ENCODE measurements at regions not wholly inside any gene's neighbourhood (a gene's known extent, or its start where the extent isn't known, plus 50 kb on each side); places are given as distances from the start of the nearest gene placed in this dataset.
"Not testable (repeated sequence)": the region's sequence is repeated elsewhere in the genome, so short reads cannot be mapped to it uniquely, and the experiment has no call there.

DNA sequence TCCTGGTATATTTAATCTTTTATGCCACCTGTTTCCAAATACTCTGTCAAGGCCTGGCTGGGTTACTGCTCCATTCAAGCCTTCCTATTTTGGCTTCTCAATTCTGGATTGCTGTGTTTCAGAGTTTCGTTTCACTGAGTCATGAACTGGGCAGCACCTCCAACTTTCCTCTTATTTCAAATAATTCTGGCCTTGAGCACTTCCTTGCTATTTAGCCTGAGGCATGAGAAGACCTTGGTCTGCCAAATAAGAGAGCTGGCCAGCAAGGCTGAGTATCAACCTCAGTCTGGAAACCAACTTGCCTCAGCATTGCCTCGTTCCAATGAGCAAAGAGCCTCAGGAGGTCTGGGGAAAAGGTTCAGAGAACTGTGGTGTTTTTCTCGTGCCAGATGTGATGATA, 66.6 kb downstream of the TNFAIP3 start:
- no peak for DNase-seq

DNA sequence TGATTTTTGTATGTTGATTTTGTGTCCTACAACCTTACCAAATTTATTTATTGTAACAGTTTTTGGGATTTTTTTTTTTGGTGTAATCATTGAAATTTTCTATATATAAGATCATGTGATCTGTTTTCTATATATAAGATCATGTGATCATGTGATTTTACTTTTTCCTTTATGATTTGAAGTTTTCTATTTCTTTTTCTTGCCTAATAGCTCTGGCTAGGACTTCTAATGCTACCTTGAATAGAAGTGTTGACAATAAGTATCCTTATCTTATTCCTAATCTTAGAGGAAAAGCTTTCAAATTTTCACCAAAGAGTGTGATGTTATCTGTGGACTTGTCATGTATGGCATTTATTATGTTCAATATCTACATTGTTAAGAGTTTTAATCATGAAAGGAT, 69.7 kb downstream of the TNFAIP3 start:
- no peak for DNase-seq

DNA sequence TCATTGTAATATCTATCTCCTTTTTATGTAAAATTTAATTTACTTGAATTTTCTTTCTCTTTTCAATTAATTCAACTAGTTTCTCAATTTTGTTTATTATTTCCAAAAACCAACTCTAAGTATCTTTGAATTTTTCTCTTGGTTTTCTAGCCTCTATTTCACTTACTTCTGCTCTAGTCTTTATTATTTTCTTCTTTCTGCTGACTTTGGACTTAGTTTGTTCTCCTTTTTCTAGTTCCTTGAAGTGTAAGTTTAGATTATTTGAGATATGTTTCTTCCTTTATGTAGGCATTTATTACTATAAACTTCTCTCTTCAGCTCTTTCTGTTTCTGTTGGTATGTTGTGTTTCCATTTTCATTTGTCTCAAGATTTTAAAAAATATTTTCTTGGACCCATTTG, 70.8 kb downstream of the TNFAIP3 start:
- no peak for DNase-seq

DNA sequence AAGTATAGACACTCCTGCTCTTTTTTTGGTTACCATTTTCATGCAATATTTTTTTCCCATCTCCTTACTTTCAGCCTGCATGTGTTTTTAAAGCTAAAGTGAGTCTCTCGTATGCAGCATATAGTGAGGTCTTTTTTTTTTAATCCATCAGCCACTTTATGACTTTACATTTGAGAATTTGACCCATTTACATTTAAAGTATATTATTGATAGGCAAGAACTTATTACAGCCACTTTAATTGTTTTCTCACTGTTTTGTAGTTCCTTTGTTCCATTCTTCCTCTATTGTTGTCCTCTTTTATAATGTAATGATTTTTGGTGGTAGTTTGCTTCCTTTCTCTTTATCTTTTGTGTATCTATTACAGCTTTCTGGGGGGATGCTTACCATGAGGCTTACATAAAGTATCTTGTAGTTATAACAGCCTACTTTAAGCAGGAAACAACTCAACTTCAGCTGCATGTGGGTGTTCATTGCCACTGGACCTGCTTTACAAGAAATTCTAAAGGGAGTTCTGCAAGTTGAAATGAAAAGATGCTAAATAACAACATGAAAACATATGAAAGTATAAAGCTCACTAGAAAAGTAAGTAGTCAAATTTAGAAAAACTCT, 71.8 kb downstream of the TNFAIP3 start:
- no peak for DNase-seq

DNA sequence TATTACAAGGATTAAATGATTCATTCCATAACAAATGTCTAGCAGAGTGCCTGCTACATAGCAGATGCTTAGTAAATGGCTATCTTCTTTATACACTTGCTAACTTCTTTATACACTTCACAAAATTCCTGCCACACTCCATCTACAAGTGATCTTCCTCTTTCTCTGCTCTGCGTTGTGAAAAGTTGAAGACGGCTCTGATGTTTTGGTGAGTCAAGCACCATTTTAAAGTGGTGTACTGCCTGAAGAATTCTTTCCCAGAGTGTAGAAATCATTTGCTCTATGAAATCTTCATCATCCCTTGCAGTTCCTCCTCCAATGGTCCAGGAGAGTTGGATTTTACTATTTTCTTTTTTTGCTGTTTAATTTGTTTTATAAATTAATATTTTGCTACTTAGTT, 74.9 kb downstream of the TNFAIP3 start:
- no peak for DNase-seq

DNA sequence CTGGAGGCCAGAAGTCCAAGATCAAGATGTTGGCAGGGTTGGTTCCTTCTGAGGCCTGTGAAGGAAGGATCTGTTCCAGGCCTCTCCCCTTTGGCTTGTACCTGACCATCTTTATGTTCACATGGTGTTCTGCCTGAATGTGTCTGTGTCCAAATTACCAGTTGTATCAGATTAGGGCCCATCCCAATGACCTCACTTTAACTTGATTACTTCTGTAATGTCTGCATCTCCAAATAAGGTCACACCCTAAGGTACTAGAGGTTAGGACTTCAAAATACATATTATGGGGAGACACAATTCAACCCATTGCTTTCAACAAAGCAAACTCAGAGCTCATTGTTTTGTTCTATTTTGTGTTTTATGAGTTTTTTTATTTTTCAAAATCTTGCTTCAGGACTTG, 75.7 kb downstream of the TNFAIP3 start:
- no peak for DNase-seq

DNA sequence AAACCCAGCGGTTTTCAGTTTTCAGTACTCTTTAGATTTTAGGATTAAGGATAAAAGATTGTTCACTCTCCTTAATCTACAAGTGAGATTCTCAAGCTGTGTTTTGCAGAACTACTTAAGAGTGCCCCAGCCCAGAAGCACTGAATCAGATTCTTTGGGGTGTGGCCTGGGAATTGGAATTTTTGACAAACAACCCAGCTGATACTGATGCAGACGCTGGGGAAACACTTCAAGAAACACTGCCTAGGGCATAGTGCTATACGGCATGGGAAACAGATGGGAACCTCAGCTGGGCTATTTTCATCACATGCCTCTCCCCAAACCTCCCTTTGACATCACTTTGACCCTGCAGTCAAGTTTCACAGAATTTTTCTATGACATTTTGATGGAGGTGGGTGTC, 77.3 kb downstream of the TNFAIP3 start:
- DNase-seq, result not testable (repeated sequence)

DNA sequence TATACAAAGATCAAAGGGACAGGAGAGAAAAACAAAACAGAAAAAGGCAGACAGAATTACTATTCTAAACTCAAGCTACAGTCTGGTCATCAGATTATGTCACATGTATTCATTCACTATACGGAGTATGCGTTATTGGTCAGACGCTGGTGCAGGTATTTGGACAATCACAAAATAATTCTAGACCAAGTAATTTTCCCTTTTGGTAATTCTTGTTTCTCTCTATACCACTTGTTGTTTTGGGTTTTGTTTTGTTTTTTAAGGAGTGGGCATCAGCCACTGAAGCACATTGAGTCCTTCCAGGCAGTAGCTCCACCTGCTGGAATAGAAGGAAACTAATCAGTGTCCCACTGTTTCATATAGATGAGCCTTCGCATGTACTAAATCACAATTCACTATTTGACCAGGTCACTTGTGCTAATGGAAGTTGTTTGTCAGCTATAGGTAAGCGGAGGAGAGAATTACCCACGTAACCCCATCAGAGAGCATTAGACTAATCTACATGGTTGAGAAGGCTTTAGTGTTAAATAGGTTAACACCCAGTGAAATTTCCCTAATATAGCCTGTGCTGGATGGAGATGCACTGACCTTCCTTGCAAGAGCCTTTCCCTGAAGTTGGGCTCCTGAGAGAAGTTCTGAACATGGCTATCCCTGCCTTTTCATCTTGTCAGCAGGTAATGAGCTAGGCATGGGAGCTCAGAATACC, 77.9 kb downstream of the TNFAIP3 start:
- peak; percentile 63 for DNase-seq

DNA sequence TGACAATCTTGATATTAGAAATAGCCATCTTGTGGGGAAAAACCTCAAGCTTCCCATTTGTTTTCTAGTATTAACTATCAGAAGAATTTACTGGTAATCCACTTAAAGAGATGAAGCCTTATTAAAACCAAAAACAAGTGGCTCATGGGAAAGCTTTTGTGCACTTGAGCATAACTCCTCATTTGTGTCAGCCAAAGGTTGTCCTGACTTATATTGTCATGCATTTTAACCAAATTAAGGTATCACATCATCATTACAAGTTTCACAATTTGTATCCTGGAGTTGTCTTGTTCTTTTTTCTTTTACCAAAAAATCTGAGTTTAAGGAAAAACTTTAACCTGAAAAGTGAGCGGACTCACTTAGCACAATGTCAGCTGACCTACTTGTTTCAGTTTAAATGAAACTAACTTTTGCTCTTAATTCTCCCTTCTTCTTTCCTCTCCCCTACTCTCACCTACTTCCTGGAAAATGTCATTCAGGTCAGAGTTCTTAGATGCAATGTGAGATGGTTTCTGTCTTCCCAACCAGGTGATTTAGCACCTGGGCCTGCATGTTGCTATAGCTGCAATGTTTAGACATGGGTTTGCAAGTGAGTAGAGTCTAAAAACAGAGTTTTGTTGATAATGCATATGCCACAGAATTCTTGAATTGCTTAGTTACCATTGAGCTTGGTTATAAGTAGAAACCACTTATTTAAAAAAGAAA, 82.8 kb downstream of the TNFAIP3 start:
- DNase-seq, result peak; percentile 24

DNA sequence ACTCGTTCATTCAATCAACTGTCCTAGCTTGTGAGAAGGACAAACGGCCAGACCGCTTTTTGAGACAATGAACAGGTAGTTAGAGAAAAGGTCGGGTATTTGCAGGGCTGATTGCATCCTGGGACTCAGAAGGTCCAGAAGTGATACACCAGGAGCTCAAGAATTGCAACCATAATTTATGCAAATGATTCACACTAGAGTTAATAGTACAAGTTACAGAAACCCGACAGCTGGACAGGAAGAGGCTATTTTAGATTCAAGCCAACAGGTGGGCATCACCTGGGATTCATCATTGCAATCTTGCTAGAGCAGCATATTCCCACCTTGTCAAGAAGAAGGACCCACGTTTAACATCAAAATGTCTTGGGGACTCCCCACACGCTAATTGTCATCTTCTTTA, 83.5 kb downstream of the TNFAIP3 start:
- no peak for DNase-seq

DNA sequence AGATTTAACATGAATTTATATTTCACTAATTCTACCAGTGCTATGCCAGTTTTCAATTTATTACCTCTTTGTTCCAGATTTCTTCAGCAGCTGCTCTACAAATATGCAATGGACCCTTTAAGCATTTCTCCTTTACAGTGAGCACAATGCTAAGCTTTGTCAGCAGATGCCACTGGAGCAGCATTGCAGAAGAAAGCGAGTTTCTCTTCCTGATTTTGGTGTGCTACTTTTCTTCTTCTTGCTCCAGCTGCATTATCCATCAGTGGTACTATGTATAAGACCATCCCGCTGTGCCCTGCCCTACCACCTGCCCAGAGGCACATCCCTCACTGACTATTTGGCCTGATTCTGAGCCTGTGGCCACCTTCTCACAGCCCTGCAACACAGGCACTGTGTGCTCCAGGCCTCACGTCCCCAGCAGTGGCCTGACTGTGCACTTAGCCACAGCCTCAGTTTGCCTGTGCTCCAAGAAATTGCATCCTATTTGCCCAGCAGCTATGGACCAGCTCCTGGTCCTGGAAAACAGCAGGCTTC, 84.1 kb downstream of the TNFAIP3 start:
- DNase-seq, result no peak

DNA sequence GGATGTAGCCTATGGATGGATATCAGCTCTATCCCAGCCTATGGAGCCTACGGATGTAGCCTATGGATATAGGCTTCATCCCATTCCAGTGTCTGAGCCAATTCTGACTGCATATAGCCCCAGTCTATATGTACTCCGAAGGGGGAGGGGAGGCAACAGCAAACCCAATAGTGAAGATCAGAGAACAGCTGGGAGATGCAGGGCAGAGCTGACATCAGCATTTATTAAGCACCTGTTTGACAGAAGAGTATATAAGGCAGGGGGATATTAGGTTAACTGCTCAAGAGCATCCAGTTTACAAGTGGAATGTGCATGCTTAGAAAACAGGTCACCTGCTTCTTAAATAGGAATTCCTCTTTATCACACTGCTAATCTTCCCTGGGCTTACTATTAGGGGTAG, 85.2 kb downstream of the TNFAIP3 start:
- DNase-seq, result no peak

DNA sequence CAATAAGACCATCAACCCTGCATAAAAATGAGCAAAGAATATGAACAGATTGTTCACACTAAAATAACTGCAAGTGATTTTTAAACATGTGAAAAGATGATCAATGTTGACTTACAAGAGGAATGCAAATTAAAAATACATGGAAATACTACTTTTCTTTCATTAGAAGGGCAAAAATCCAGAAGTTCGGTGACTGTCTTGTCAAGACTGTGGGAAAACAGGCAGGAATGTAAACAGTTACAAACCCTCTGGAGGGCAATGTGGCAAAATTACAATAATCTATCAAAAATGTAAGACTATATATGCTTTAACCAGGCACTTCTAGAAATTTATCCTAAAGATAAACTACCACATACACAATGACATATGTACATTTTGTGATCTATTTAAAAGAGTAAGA, 86.7 kb downstream of the TNFAIP3 start:
- no peak for DNase-seq

DNA sequence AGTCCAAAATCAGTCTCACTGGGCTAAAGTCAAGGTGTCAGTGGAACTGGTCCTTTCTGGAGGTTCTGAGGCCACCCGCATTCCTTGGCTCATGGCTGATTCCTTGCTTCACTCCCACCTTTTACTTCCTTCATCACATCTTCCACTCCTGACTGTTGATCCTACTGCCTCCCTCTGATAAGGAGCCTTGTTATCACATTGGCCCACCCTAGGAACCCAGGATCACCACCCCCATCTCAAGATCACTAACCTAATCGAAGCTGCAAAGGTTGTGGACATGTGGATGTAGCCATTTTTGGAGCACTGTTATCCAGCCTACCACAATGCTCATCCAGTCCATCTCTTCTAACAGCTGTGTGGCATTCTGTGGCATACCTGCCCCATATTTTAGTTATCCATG, 87.2 kb downstream of the TNFAIP3 start:
- no peak for DNase-seq

DNA sequence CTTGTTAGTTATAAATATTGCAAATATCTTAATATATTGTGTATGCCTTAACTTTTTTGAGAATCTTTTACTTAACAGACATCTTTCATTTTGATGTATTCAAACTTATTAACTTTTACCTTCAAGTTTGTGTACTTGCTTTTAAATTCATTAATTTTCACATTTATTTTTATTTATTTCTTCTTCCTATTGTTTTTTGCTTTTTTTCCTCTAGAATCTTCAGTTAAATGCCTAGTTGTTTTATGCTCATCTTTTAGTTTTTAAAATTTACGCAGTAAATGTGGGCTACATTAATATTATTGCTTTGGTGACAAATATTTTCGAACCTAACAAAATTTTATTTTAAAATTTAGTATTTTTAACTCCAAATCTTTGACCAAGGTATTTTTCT, 89.0 kb downstream of the TNFAIP3 start:
- DNase-seq, result no peak

DNA sequence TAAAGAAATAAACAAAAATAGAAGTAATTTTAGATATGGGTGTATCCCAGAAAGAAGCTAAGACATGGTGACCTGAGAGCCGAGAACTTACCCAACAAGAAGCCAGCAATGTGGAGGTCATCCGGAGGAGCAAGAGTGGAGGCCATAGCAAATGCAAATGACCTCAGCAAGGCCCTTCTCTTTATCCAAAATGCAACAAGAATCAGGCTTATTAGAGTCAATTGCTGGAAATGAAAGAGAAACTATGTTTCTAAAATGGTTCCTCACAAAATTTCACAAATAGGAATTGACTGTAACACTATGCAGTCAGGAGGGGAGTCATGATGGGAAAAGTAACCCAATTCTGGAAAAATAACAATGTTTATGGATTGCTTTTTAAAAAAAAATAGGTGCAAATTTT, 90.4 kb downstream of the TNFAIP3 start:
- no peak for DNase-seq

DNA sequence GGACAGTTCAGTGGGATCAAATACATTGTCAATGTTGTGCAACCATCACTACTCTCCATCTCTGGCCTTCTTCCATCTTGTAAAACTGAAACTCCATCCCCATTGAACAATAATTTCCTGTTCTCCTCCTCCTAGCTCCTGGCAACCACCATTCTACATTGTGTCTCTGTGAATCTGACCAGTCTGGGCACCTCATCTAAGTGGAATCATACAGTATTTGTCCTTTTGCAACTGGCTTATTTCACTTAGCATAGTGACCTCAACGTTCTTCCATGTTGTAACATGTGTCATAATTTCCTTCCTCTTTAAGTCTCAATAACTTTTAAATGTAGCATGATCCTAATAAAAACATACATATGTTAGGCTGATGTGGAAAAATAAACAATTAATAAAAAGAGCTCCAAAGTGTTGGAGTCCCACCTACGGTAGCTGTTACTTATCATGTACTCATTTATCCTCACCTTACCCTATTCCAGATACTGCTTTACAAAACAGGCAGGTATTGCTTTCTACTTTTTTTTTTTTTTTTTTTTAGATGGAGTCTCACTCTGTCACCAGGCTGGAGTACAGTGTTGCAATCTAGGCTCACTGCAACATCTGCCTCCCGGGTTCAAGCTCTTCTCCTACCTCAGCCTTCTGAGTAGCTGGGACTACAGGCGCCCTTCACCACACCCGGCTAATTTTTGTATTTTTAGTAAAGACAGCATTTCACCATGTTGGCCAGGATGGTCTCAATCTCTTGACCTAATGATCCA, 91.9 kb downstream of the TNFAIP3 start:
- DNase-seq, result no peak

DNA sequence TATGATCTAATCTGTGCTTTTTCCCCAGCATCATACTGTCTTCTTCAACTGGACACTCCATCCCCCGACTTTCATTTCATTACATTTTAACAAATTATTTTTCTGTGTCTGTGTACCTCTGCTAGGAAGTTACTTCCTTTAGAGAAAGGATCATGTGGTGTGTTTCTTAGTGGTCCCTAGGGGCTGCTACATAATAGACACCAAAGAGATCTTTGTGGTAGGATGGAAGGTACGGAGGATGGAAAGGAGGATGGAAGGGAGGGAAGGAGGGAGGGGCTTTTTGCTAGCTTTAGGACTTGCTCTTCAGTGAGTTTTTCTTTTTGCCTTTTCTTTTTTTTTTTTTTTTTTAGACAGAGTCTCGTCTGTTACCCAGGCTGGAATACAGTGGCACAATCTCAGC, 95.7 kb downstream of the TNFAIP3 start:
- DNase-seq, result no peak

DNA sequence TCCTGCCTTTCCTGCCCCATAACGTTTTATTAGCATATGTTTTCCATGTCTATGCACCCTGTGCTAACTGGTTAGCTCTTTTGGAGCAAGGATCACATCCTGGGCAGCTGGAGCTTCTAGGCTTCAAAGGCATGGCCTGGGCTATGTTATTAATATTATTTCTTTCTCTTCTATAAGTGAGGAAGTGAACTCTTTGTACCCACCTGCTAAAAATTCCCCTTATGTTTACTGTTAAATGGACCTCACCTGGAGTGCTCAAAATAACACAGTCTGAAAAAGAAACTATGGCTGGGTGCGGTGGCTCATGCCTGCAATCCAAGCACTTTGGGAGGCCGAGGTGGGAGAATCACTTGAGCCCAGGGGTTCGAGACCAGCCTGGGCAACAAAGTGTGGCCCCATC, 97.8 kb downstream of the TNFAIP3 start:
- DNase-seq, result no peak

DNA sequence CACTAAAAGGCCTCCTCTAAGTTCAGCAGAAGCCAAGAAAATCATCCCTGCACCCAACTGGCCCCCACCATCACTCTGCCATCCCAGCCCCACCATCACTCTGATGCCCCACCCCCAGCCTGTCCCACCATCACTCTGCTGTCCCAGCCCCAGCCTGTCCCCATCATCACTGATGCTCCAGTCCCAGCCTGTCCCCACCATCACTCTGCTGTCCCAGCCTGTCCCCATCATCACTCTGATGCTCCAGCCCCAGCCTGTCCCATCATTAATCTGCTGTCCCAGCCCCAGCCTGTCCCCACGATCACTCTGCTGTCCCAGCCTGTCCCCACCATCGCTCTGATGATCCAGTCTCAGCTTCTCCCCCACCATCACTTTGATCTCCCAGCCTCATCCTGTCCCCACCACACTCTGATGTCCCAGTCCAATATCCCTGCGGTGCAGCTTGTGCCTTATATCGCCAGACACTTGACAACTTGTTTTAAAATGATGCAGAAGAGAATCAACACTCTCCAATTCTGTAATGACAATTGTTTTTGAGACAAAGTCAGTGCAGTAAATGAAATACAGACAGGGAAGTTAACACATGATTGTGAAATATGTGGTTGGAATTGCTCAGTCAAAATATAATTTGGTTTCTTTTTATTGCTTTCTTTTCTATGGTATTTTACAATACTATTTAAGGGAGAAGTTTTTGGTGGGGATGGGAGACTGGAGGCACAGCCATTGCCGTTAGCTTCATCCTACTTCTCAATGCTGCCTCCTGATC, 100.8 kb downstream of the TNFAIP3 start:
- peak; percentile 22 for DNase-seq

DNA sequence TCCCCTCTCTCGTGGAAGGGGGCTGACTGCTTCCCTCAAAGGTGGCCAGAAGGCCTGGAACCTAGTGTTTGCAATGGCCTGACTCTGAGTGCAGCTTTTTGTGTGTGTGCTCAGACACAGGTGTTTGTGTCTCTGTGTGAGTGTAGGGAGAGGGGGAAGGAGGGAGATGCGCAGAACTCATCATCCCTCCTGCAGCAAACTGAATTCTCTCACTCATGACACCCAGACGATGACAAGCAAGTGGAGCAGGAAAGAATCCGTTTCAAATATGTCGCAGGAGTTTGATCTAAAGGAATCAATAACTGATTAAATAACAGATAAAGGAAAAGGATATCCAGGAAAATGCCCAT, 101.4 kb downstream of the TNFAIP3 start:
- no peak for DNase-seq

DNA sequence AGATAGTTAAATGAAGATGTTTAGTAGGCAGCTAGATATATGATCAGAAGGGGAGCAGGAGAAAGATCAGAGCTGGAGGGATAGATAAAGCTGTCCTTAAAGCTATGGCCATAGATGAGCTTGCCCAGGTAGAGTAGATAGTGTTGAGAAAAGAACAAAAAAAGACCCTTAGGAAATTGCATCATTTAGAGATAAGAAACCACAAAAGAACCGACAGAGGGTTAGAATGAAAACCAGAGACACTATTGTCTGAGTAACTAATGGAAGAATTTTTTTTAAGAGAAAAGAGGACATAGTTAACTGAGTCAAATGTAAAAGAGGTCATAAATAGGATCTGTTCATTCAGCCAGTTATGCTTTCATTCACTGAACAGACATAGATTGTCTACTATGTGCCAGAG, 101.8 kb downstream of the TNFAIP3 start:
- DNase-seq, result peak; percentile 55

DNA sequence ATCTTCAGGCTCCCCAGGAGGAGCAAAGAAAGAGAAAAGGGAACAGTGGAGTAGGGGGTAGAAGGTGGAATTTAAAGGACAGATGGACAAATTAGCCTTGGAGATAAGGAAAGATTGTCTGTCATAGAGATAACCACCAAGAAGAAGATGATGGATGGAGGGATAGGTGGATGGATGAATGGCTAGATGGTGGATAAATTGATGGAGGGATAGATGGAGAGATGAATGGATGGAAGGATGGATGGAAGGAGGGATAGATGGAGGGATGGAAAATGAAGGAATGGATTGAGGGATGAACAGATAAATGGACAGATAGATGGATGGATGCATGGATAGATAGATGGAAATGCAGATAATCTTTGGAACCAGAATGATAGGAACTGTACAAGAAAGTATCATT, 102.8 kb downstream of the TNFAIP3 start:
- DNase-seq, result no peak

All from activated CD4-positive, alpha-beta T cell treated with anti-CD3 and anti-CD28 coated beads, Interleukin-10, Interleukin-2, amounts not matched to agents 100 ng/mL and 50 ng/mL, durations not matched to agents 16 hours and 8 hours (primary cell).